CD14-positive monocyte (primary cell): ENCODE measurements at regions not wholly inside any gene's neighbourhood (a gene's known extent, or its start where the extent isn't known, plus 50 kb on each side); places are given as distances from the start of the nearest gene placed in this dataset.

Experiments
- DNase-seq, 3 donors: peaks; one replicate each; pipeline ENCODE4 v3.0.0-alpha.2; 2011 to 2022
- H2AFZ ChIP-seq: 2 replicates; pipeline ENCODE4 v1.6.0; 2012; ENCODE audit warnings: mild to moderate bottlenecking, low read depth, low read length, inconsistent platforms; ENCODE audit not compliant: insufficient read depth, poor library complexity, severe bottlenecking
- H3K27ac ChIP-seq, 2 donors: 1 replicate in 1 of 2; 2 replicates in 1 of 2; pipeline ENCODE4 v1.5.1; 2012 to 2013; ENCODE audit warnings: low read length in 2 of 2, control low read depth in 1 of 2, inconsistent platforms in 1 of 2, low read depth in 1 of 2, mild to moderate bottlenecking in 1 of 2
- H3K27me3 ChIP-seq, 2 donors: one replicate each; pipeline versions ENCODE4 v1.6.0 to v1.6.1; 2011 to 2013; ENCODE audit warnings: low read length in 2 of 2; ENCODE audit not compliant: control insufficient read depth in 2 of 2, insufficient read depth in 2 of 2
- H3K36me3 ChIP-seq, 2 donors: replicated peaks in 1 of 2; 1 replicate in 1 of 2; 2 replicates in 1 of 2; pipeline versions ENCODE4 v1.5.1 to v1.6.1; 2012 to 2013; ENCODE audit warnings: low read length in 2 of 2, control low read depth in 1 of 2, inconsistent platforms in 1 of 2, mild to moderate bottlenecking in 1 of 2; ENCODE audit not compliant: insufficient read depth in 2 of 2, control insufficient read depth in 1 of 2
- H3K4me1 ChIP-seq, 2 donors: 1 replicate in 1 of 2; 2 replicates in 1 of 2; pipeline versions ENCODE4 v1.5.1 to v1.6.1; 2012 to 2013; ENCODE audit warnings: low read length in 2 of 2, control low read depth in 1 of 2, inconsistent platforms in 1 of 2, mild to moderate bottlenecking in 1 of 2, moderate library complexity in 1 of 2; ENCODE audit not compliant: insufficient read depth in 2 of 2, control insufficient read depth in 1 of 2
- H3K4me2 ChIP-seq: replicated peaks from 2 replicates; pipeline ENCODE3; 2012; ENCODE audit warnings: low read length, moderate library complexity, mild to moderate bottlenecking; ENCODE audit not compliant: poor library complexity, severe bottlenecking; ENCODE audit errors: extremely low read depth
- H3K4me3 ChIP-seq, 3 experiments: fragments of 200-600 bp in 1 of 3; sonication (generic) in 1 of 3; replicated peaks in 1 of 3; 1 replicate in 2 of 3; 2 replicates in 1 of 3; pipeline ENCODE4 v1.5.1; 2011 to 2013; ENCODE audit warnings: low read length in 3 of 3, mild to moderate bottlenecking in 3 of 3, control low read depth in 2 of 3, low read depth in 2 of 3, inconsistent platforms in 1 of 3, moderate library complexity in 1 of 3
- H3K79me2 ChIP-seq: 2 replicates; pipeline ENCODE4 v1.6.0; 2012; ENCODE audit warnings: mild to moderate bottlenecking, control low read depth, inconsistent platforms, low read length, moderate library complexity; ENCODE audit not compliant: insufficient read depth
- H3K9ac ChIP-seq: 2 replicates; pipeline ENCODE4 v1.6.0; 2017; ENCODE audit warnings: low read length, mild to moderate bottlenecking; ENCODE audit not compliant: insufficient read depth, poor library complexity, severe bottlenecking
- H3K9me3 ChIP-seq, 2 donors: replicated peaks in 1 of 2; 1 replicate in 1 of 2; 2 replicates in 1 of 2; pipeline versions ENCODE4 v1.5.1 to v1.6.1; 2012 to 2013; ENCODE audit warnings: low read length in 2 of 2, control low read depth in 1 of 2; ENCODE audit not compliant: control insufficient read depth in 1 of 2, insufficient read depth in 1 of 2
- H4K20me1 ChIP-seq: 2 replicates; pipeline ENCODE4 v1.6.0; 2012; ENCODE audit warnings: mild to moderate bottlenecking, low read length, control low read depth, moderate library complexity; ENCODE audit not compliant: insufficient read depth
- H3K27ac Mint-ChIP-seq, 7 donors: one replicate each; pipeline ENCODE4 v1.8.0; 2020; ENCODE audit warnings: mild to moderate bottlenecking in 7 of 7, mixed read lengths in 7 of 7, moderate library complexity in 6 of 7, inconsistent platforms in 2 of 7
- H3K27me3 Mint-ChIP-seq, 3 donors: one replicate each; pipeline ENCODE4 v1.8.0; 2021 to 2022; ENCODE audit warnings: low read depth in 3 of 3, mild to moderate bottlenecking in 3 of 3, mixed read lengths in 3 of 3, moderate library complexity in 3 of 3, inconsistent platforms in 1 of 3
- H3K36me3 Mint-ChIP-seq, 2 donors: one replicate each; pipeline ENCODE4 v1.8.0; 2020; ENCODE audit warnings: mixed read lengths in 2 of 2, inconsistent platforms in 1 of 2, mild to moderate bottlenecking in 1 of 2
- H3K4me1 Mint-ChIP-seq: one replicate; pipeline ENCODE4 v1.8.0; 2020; ENCODE audit warnings: mild to moderate bottlenecking, mixed read lengths
- H3K4me3 Mint-ChIP-seq, 2 donors: one replicate each; pipeline ENCODE4 v1.8.0; 2020; ENCODE audit warnings: mild to moderate bottlenecking in 2 of 2, mixed read lengths in 2 of 2, moderate library complexity in 1 of 2
- H3K9me3 Mint-ChIP-seq, 7 donors: one replicate each; pipeline ENCODE4 v1.8.0; 2020 to 2022; ENCODE audit warnings: mixed read lengths in 7 of 7, mild to moderate bottlenecking in 6 of 7, moderate library complexity in 6 of 7, inconsistent platforms in 2 of 7
- WGBS: methylation state at CpG from one replicate; pipeline ENCODE4 v1.1.5; 2013; ENCODE audit warnings: missing lambda C conversion rate; ENCODE audit not compliant: insufficient coverage; 5-methylcytosine and 5-hydroxymethylcytosine counted together
- intact Hi-C, 2 donors: fragments of 100-400 bp; cut with micrococcal nuclease; formaldehyde crosslinking; loops; one replicate each; pipeline versions ENCODE4 v1.15.0 to v1.15.1; 2023
- TF ChIP-seq, protein P1 (sequence below): fragments of 200-600 bp; IDR thresholded peaks from one replicate; pipeline ENCODE4 v1.8.0; 2022; ENCODE audit warnings: antibody characterized with exemption, mild to moderate bottlenecking

- Mint-ChIP-seq H3K4me3 (no peak overlapping the region), H3K27me3 (no peaks in the 10 kb centered on the region), H3K36me3 (no peaks in the 10 kb centered on the region), H3K27ac (no peak overlapping the region), H3K9me3 (peaks cover 5 to 13% (median 8%) of the 10 kb centered on the region in 7 donors), H3K4me1 (no peaks in the 10 kb centered on the region)
- TF ChIP-seq, protein P1, sequence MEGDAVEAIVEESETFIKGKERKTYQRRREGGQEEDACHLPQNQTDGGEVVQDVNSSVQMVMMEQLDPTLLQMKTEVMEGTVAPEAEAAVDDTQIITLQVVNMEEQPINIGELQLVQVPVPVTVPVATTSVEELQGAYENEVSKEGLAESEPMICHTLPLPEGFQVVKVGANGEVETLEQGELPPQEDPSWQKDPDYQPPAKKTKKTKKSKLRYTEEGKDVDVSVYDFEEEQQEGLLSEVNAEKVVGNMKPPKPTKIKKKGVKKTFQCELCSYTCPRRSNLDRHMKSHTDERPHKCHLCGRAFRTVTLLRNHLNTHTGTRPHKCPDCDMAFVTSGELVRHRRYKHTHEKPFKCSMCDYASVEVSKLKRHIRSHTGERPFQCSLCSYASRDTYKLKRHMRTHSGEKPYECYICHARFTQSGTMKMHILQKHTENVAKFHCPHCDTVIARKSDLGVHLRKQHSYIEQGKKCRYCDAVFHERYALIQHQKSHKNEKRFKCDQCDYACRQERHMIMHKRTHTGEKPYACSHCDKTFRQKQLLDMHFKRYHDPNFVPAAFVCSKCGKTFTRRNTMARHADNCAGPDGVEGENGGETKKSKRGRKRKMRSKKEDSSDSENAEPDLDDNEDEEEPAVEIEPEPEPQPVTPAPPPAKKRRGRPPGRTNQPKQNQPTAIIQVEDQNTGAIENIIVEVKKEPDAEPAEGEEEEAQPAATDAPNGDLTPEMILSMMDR, result no peak
- no peaks in the 10 kb centered on the region for H3K27me3 ChIP-seq
- H3K4me1 ChIP-seq, result no peaks in the 10 kb centered on the region
- H3K79me2 ChIP-seq, result no peaks in the 10 kb centered on the region
- no peak overlapping the region for H2AFZ ChIP-seq
- peaks cover 18 to 31% of the 10 kb centered on the region in 2 donors for H3K9me3 ChIP-seq
- H3K9ac ChIP-seq, result no peak overlapping the region
- no peak overlapping the region for H3K4me3 ChIP-seq
- no peaks in the 10 kb centered on the region for H3K36me3 ChIP-seq
- intact Hi-C loops, result no loop called here
- WGBS, result no CpG with 5 or more reads among the region's 2 CpGs
- H3K4me2 ChIP-seq, result no peak overlapping the region
- H3K27ac ChIP-seq, result no peak overlapping the region
- no peaks in the 10 kb centered on the region for H4K20me1 ChIP-seq
- no peak for DNase-seq
Observed at GRCh38 chr13:107937848-107938247, 277.5 kb downstream of the LIG4 start.

DNA sequence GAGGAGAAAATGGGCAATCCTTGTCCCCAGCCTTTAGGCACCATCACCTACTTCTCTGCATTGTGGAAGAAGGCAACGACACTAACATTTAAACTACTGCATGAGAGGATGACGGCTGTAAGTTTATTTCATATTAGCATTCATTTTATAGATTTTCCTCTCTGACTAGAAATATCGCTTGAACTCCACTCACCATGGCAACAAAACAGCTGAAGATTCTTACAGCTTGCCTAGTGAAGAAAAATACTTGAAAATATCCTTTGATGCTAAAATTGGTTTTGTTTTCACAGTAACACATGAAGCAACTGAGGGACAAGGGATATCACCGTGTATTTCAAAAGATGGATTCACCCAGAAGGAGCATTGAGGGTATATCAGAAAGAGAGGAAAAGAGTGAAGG, 284.3 kb downstream of the LIG4 start:
- H3K36me3 ChIP-seq, result no peaks in the 10 kb centered on the region
- no peaks in the 10 kb centered on the region for H4K20me1 ChIP-seq
- no peak overlapping the region for H3K27ac ChIP-seq
- no peaks in the 10 kb centered on the region for H3K27me3 Mint-ChIP-seq
- H3K9ac ChIP-seq, result no peak overlapping the region
- H3K4me1 Mint-ChIP-seq, result no peaks in the 10 kb centered on the region
- no peak overlapping the region for H3K27ac Mint-ChIP-seq
- no peak overlapping the region for H3K4me3 ChIP-seq
- no peaks in the 10 kb centered on the region for H3K27me3 ChIP-seq
- TF ChIP-seq, protein P1, result no peak
- H2AFZ ChIP-seq, result no peak overlapping the region
- H3K36me3 Mint-ChIP-seq, result no peaks in the 10 kb centered on the region
- H3K79me2 ChIP-seq, result no peaks in the 10 kb centered on the region
- no peak overlapping the region for H3K4me2 ChIP-seq
- no peak for DNase-seq
- WGBS, result 100% methylated on average over 1 of the region's 4 CpGs
- no peaks in the 10 kb centered on the region for H3K4me1 ChIP-seq
- peaks cover 11 to 37% of the 10 kb centered on the region in 2 donors for H3K9me3 ChIP-seq
- peaks cover 5 to 20% (median 10%) of the 10 kb centered on the region in 7 donors for H3K9me3 Mint-ChIP-seq
- no peak overlapping the region for H3K4me3 Mint-ChIP-seq
- intact Hi-C loops, result no loop called here
